ENCODE measurements at regions not wholly inside any gene's neighbourhood (a gene's known extent, or its start where the extent isn't known, plus 50 kb on each side); places are given as distances from the start of the nearest gene placed in this dataset.

- H3K79me1 ChIP-seq (ENCODE audit: low read depth in 1 of 2, low read length in 2 of 2): no peaks in the 10 kb centered on the region
- ChIA-PET CTCF (no interaction called here), POLR2A (ENCODE audit: unreplicated experiment) (no interaction called here)
- H3K4me2 ChIP-seq (ENCODE audit: low read depth, low read length): no peak overlapping the region
- H2AK9ac ChIP-seq (replicated peaks; ENCODE audit: low read depth, low read length, poor library complexity): no peak overlapping the region
- no peak for DNase-seq
- H2BK120ac ChIP-seq (ENCODE audit: low read depth, low read length): no peak overlapping the region
- intact Hi-C loops (cut with micrococcal nuclease): no loop called here
- no peak overlapping the region for H2AK5ac ChIP-seq (ENCODE audit: low read depth, low read length)
- H3K4me1 ChIP-seq (ENCODE audit: control insufficient read depth, insufficient read depth, low read length): no peaks in the 10 kb centered on the region
- no peak overlapping the region for H4K91ac ChIP-seq (ENCODE audit: insufficient read depth, low read depth, low read length)
- dilution Hi-C loops (cut with HindIII; ENCODE audit: low sequenced_read_pairs, unreplicated experiment): no loop called here
- no peaks in the 10 kb centered on the region for H3K9me1 ChIP-seq (ENCODE audit: insufficient read depth, low read length)
- H4K20me1 ChIP-seq (ENCODE audit: insufficient read depth, low read length): no peaks in the 10 kb centered on the region
- H2BK20ac ChIP-seq (ENCODE audit: low read depth, low read length): no peak overlapping the region
- H4K5ac ChIP-seq (ENCODE audit: low read depth, low read length): no peak overlapping the region
- H3K9me3 ChIP-seq (ENCODE audit: control insufficient read depth, insufficient read depth, low read length): peaks cover 9% of the 10 kb centered on the region
- H3K14ac ChIP-seq (replicated peaks; ENCODE audit: low read depth, low read length): no peak overlapping the region
- no peak overlapping the region for H2AFZ ChIP-seq (replicated peaks; ENCODE audit: low read length, poor library complexity)
- no peak overlapping the region for H2BK5ac ChIP-seq (ENCODE audit: low read depth, low read length, poor library complexity, severe bottlenecking)
- no peak for ATAC-seq (ENCODE audit: low read depth)
- no peak overlapping the region for H3K9ac ChIP-seq (ENCODE audit: low read depth, low read length)
- H2BK15ac ChIP-seq (ENCODE audit: low read depth, low read length): no peak overlapping the region
- no peaks in the 10 kb centered on the region for H3K36me3 ChIP-seq (ENCODE audit: control insufficient read depth, insufficient read depth, low read length)
- H3K18ac ChIP-seq (ENCODE audit: low read depth, low read length): no peak overlapping the region
- H3K27me3 ChIP-seq (ENCODE audit: control insufficient read depth, insufficient read depth, low read length): no peaks in the 10 kb centered on the region
- no peak overlapping the region for H3K56ac ChIP-seq (ENCODE audit: extremely low read depth, insufficient read depth, low read length)
- no peak overlapping the region for H4K8ac ChIP-seq (ENCODE audit: low read depth in 2 of 2, low read length in 2 of 2)
- no peak overlapping the region for H3K4ac ChIP-seq (ENCODE audit: low read depth, low read length)
- in situ Hi-C loops (cut with MboI; ENCODE audit: low sequenced_read_pairs): no loop called here
- H3K27ac ChIP-seq (ENCODE audit: insufficient read depth, low read length): no peak overlapping the region
- H3K23ac ChIP-seq (ENCODE audit: low read depth, low read length): no peak overlapping the region
- no peak overlapping the region for H3K4me3 ChIP-seq (ENCODE audit: insufficient read depth, low read depth, low read length)
- no TSS peak for BruUV-seq (replicated peaks)
- TF ChIP-seq BHLHE40 (IDR thresholded peaks at IDR 0.05; ENCODE audit: low read depth, low read length): no peak
- TF ChIP-seq RCOR1 (IDR thresholded peaks at IDR 0.05; ENCODE audit: insufficient replicate concordance, low read length): no peak
- TF ChIP-seq CEBPB (IDR thresholded peaks at IDR 0.05; ENCODE audit: low read depth, low read length): no peak
- no peak for TF ChIP-seq RFX5 (IDR thresholded peaks at IDR 0.05; ENCODE audit: low read depth, low read length)
- TF ChIP-seq MXI1 (IDR thresholded peaks at IDR 0.05; ENCODE audit: borderline replicate concordance, low read depth, low read length): no peak
- no peak for TF ChIP-seq ELK1 (IDR thresholded peaks at IDR 0.05; ENCODE audit: borderline replicate concordance, low read depth, low read length)
- TF ChIP-seq USF2 (IDR thresholded peaks at IDR 0.05; ENCODE audit: low read depth, low read length): no peak
- TF ChIP-seq NFE2L2 (IDR thresholded peaks at IDR 0.05; ENCODE audit: low read depth, low read length): no peak
- TF ChIP-seq SMC3 (IDR thresholded peaks at IDR 0.05; ENCODE audit: low read depth, low read length): no peak
- no peak for TF ChIP-seq FOS (IDR thresholded peaks at IDR 0.05; ENCODE audit: low read depth, low read length)
- TF ChIP-seq POLR2A (IDR thresholded peaks at IDR 0.05; ENCODE audit: low read depth, low read length): no peak
- TF ChIP-seq MAZ (IDR thresholded peaks at IDR 0.05; ENCODE audit: borderline replicate concordance, low read depth, low read length): no peak
- no peak for TF ChIP-seq CHD1 (IDR thresholded peaks at IDR 0.05; ENCODE audit: low read depth, low read length)
- TF ChIP-seq CTCF (conservative IDR thresholded peaks at IDR 0.05; ENCODE audit: low read depth, low read length): no peak
- no peak for TF ChIP-seq MAFK (IDR thresholded peaks at IDR 0.05; ENCODE audit: low read depth, low read length)
Measured at GRCh38 chr7:10401793-10402192, 571.9 kb upstream of the PHF14 start.

Data from IMR-90 (cell line).